T-helper 2 cell (primary cell): ENCODE measurements at regions not wholly inside any gene's neighbourhood (a gene's known extent, or its start where the extent isn't known, plus 50 kb on each side); places are given as distances from the start of the nearest gene placed in this dataset.

Experiments used
- DNase-seq, 5 experiments: peaks; one replicate each; pipeline versions ENCODE4 v3.0.0 to v3.0.0-alpha.2; 2012 to 2022

DNA sequence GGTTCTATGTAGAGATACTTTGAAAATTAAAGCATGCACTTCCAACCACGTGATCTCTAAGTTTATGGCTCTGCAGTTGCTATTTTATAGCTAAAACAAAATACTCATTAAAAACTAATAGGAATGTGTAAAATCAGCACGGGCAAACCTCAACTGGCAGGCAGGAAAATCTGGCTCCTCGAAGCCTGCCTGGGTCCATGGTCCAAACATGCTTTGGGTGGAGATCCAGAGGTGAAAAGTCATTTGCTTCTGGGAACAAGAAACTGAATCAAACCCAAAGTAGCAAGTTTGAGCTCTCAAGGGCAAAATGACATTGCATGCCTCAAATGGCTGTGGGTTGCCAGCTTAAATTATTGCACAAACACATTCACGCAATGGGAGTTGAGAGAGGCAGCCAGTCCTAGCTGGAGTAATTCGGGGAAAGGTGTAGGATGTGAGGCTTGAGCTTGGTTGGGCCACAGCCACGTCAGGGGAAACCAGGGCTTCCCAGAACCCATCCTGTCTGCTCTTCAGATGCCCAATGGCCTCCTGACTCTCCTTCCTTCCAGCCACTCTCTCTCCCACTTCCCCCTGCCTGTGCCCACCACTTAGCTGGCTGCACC lies 75.2 kb upstream of the LCLAT1 start:
- DNase-seq, result no peak

DNA sequence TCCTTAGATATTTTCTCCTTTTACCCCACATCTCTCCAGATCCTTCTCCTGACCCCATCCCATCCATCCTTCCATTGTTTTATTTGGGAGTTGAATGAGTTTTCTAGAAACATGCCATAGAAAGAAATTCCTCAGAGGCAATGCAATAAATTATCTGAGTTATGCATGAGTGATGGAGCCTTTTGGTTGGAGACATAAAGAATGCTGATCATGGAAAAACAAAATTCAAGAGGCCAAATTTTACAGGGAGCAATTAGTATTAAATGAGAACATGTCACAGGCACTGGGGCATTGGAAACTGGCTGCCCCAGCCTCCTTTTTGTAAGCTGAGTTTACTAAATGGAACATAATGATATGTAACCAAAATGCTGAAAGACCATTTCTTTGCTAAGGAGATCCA lies 74.2 kb upstream of the LCLAT1 start:
- no peak for DNase-seq

DNA sequence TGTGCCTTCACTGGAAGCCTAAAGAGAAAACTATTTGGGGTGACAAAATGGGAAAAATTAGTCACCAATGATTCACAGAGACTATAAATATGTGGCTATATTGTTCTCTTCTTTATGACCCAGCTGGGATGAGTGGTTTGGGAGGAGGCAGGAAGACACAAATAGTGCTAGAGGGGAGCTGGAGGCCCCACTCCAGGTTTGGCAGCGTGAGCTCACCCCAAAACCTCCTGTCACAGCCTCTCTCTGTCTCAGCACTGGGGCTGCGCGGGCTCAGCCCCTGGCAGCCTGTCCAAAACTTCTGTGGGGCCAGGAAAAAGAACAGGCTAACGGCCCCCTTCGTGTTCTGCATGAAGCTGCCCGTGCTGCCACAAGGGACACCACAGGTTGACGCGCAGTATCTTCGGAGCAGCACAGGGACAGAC lies 73.2 kb upstream of the LCLAT1 start:
- no peak for DNase-seq

DNA sequence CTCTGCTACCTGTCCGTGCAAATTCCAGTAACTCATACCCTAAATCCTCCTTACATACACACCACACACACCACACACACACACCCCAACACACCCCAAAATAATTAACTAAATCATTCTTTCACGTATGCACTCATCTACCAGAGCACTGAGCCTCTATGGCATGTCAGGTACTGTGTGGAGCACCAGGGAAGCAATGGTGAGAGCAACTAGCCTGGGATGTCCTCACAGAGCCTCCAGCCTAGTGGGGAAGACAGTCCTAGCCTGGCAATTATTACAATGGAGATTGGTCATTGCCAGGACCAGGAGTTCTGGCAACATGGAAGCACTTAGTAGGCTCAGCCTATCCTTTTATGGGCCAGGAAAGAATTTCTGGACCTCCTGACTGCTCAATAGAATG lies 72.7 kb upstream of the LCLAT1 start:
- DNase-seq, result no peak

DNA sequence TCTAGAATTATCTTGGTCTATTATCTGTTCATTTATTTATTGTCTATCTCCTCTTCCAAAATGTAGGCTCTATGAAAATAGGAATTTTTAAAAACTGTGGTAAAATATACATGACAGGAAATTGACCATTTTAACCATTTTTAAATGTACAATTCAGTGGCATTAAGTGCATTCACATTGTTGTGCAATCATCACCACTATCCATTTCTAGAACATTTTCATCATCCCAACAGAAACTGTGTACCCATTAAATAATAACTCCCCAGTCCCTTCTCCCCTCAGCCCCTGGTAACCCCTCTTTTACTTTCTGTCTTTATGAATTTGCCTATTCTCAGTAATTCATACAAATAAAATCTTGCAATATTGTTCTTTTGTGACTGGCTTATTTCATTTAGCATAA lies 71.1 kb upstream of the LCLAT1 start:
- DNase-seq, result no peak

DNA sequence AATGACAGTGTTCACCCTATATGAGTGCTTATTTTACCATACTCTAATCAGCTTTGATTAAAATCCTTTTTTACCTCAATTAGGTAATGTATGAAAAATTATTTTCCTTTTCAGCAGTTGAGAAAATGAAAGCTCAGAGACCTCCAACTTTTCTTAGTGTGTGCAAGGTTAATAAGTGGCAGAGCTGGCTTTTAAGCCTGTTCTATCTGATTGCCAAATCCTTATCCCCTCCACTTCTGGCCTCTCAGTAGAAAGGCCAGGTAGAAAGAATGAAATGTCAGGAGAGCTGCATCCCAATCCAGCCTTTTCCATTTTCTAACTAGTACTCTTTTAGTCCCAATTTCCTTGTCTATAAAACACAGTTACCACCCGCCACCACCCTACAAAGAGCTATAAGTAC lies 67.6 kb upstream of the LCLAT1 start:
- no peak for DNase-seq

- no peak for DNase-seq
These were observed 66.2 kb upstream of the LCLAT1 start for GRCh38 chr2:30380824-30381223.

DNA sequence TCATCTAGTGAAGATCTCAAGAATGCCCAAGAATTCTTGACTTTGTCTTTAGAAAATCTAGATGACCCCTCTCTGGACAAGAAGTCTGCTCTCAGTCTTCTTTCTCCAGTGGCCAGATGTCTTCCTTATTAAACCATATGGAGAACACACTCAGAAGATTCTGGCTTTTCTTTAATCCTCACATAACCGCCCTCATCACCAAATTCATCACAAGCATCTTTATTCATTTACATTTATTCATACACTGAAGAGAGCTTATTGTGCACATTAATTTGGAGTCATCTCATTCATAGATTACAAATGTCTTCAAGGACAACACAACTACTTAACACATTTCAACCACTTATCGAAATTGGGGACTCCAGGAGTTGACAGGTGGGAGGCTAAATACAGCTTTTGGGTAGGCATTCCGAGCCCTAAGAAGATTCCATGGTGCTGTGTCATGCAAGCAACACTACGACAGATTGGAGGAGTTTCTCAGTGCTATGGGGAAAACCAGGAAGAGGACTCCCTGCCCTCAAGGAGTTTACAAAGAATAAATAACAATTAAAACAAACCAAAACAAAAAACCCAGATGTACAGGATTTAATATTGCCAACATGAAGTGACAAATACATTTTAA lies 64.8 kb upstream of the LCLAT1 start:
- DNase-seq, result no peak

- no peak for DNase-seq
These were observed 64.1 kb upstream of the LCLAT1 start for GRCh38 chr2:30382995-30383394.

DNA sequence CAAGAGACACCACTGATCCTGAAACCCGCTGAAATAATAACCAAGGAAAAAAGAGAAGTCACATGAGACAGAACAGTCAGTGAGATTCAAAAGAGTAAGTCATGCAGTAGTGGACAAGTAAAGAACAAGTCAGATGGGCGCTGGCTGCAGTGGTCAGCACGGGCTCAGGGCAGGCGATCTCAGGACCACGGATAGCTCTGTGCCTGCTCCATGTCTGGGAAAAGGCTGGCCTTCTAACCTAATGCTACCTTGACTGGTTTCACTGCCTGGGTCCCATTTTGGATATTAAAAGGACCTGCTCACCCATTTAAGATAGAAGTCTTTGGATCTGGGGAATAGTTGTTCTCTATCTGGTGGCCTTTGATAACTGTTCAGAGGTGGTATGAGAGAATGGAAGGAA lies 61.7 kb upstream of the LCLAT1 start:
- DNase-seq, result no peak

- DNase-seq, result no peak
These were observed 54.9 kb upstream of the LCLAT1 start for GRCh38 chr2:30392097-30392496.

DNA sequence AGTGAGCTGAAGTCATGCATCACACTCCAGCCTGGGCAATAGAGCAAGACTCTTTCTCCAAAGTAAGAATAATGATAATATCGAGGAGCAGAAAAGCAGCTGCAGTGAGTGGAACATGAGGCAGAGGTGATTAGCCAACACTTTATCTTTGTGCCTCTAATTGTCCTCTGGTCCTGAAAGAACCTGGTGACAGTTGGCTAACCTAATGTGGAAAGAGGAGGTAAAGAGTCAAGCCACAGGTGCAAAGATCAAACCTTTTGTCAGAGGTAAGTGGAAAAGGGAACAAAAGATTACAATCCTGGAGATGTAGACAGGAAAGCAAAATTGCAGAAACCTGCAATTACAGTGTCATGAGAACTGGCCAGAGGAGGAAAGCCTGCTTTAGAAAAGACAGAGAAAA lies 53.5 kb upstream of the LCLAT1 start:
- no peak for DNase-seq

GRCh38 chr2:30394096-30394495 lies 53.0 kb upstream of the LCLAT1 start:
- DNase-seq, result no peak

GRCh38 chr2:30396436-30397232 lies 50.4 kb upstream of the LCLAT1 start:
- no peak for DNase-seq
